K562 (cell line): ENCODE measurements at regions not wholly inside any gene's neighbourhood (a gene's known extent, or its start where the extent isn't known, plus 50 kb on each side); places are given as distances from the start of the nearest gene placed in this dataset.

Experiments used
- ATAC-seq: fragments of 200-7000 bp; cut with Tn5 transposase; 3 replicates; pipeline ENCODE4 v1.9.1; 2020; ENCODE audit warnings: moderate library complexity
- BruUV-seq: library from RNA; stranded (reverse); fragments of 400-500 nt; replicated peaks from 2 replicates; lab custom pipeline; 2021; lab: Mats Ljungman, UMichigan
- CTCF ChIA-PET: fragments of 300-600 bp; formaldehyde crosslinking; extraction: SDS; loops from one replicate; lab custom pipeline; 2021; ENCODE audit warnings: low intra/inter-chr PET ratio; lab: Yijun Ruan, JAX
- POLR2A ChIA-PET: fragments of 300-600, 350-650 bp; sonication (Branson Sonifier 250); formaldehyde crosslinking; extraction: SDS; loops from one replicate; lab custom pipeline; 2021; ENCODE audit warnings: antibody characterized with exemption, inconsistent platforms; lab: Yijun Ruan, JAX
- DNase-seq, 4 experiments: peaks; one replicate each; pipeline versions ENCODE4 v3.0.0 to v3.0.0-alpha.2; 2011 to 2018; ENCODE audit warnings: low spot score in 3 of 4, mixed read lengths in 3 of 4; ENCODE audit errors: extremely low read depth in 1 of 4
- FAIRE-seq: peaks from 2 replicates; lab custom pipeline; 2011; peaks lifted over from hg19 to GRCh38; lab: Jason Lieb, UNC
- H2AFZ ChIP-seq: 2 replicates; pipeline ENCODE4 v1.6.0; 2011; ENCODE audit warnings: low read depth, low read length, control low read depth, inconsistent platforms
- H3K27ac ChIP-seq: fragments of 200-600 bp; 3 replicates; pipeline ENCODE4 v1.8.0; 2011; ENCODE audit warnings: low read depth, mild to moderate bottlenecking, control low read depth, inconsistent platforms, low read length, moderate library complexity, mixed read lengths; ENCODE audit errors: extremely low read depth
- H3K27me3 ChIP-seq, 2 experiments: fragments of 300-600 bp in 1 of 2; 2 replicates in 1 of 2; 3 replicates in 1 of 2; pipeline versions ENCODE4 v1.6.0 to v1.8.0; 2011; ENCODE audit warnings: inconsistent platforms in 2 of 2, low read length in 2 of 2, mild to moderate bottlenecking in 1 of 2, mixed read lengths in 1 of 2, moderate library complexity in 1 of 2; ENCODE audit not compliant: control insufficient read depth in 2 of 2, insufficient read depth in 2 of 2
- H3K36me3 ChIP-seq: fragments of 300-600 bp; 3 replicates; pipeline ENCODE4 v1.8.0; 2011; ENCODE audit warnings: mild to moderate bottlenecking, low read length, inconsistent platforms; ENCODE audit not compliant: control insufficient read depth, insufficient read depth
- H3K4me1 ChIP-seq, 2 experiments: fragments of 200-600 bp in 1 of 2; replicated peaks in 1 of 2; 2 replicates in 1 of 2; 3 replicates in 1 of 2; pipeline versions ENCODE4 v1.5.1 to v1.8.0; 2011; ENCODE audit warnings: inconsistent platforms in 2 of 2, low read length in 2 of 2, mild to moderate bottlenecking in 1 of 2, mixed read lengths in 1 of 2, moderate library complexity in 1 of 2; ENCODE audit not compliant: control insufficient read depth in 2 of 2, insufficient read depth in 2 of 2
- H3K4me2 ChIP-seq: 2 replicates; pipeline ENCODE4 v1.6.1; 2011; ENCODE audit warnings: low read length, control low read depth, inconsistent platforms, mixed read lengths; ENCODE audit not compliant: insufficient read depth
- H3K4me3 ChIP-seq: fragments of 200-600 bp; sonication (generic), shearing (Covaris generic); 2 replicates; pipeline ENCODE4 v1.5.1; 2016; ENCODE audit warnings: control low read depth, inconsistent platforms
- H3K79me2 ChIP-seq: fragments of 200-600 bp; 3 replicates; pipeline ENCODE4 v1.8.0; 2011; ENCODE audit warnings: low read length, inconsistent platforms; ENCODE audit not compliant: control insufficient read depth, insufficient read depth
- H3K9ac ChIP-seq, 2 experiments: 2 replicates each; pipeline versions ENCODE4 v1.6.0 to v1.6.1; 2011; ENCODE audit warnings: low read depth in 2 of 2, low read length in 2 of 2, control low read depth in 1 of 2, inconsistent platforms in 1 of 2, mild to moderate bottlenecking in 1 of 2, mixed read lengths in 1 of 2; ENCODE audit not compliant: insufficient read depth in 1 of 2
- H3K9me1 ChIP-seq: one replicate; pipeline ENCODE4 v1.6.0; 2011; ENCODE audit warnings: inconsistent platforms, mild to moderate bottlenecking, low read length, moderate library complexity; ENCODE audit not compliant: control insufficient read depth, insufficient read depth
- H3K9me3 ChIP-seq: replicated peaks from 2 replicates; pipeline ENCODE4 v1.5.1; 2011; ENCODE audit warnings: low read depth, low read length, inconsistent platforms; ENCODE audit not compliant: control insufficient read depth, insufficient read depth
- H4K20me1 ChIP-seq: replicated peaks from 2 replicates; pipeline ENCODE4 v1.6.1; 2011; ENCODE audit warnings: low read length, inconsistent platforms, mixed read lengths; ENCODE audit not compliant: control insufficient read depth, insufficient read depth
- ASH1L ChIP-seq: fragments of 450-650 bp; IDR thresholded peaks from 2 replicates; pipeline ENCODE4 v1.6.1; 2018; ENCODE audit warnings: borderline replicate concordance, mild to moderate bottlenecking, low read depth; ENCODE audit not compliant: partially characterized antibody
- ELK3 ChIP-seq: fragments of 450-650 bp; formaldehyde crosslinking; IDR thresholded peaks from 2 replicates; pipeline ENCODE4 v1.4.0; 2020; ENCODE audit warnings: mild to moderate bottlenecking
- GTF2F1 ChIP-seq: IDR thresholded peaks from 2 replicates; pipeline ENCODE4 v1.6.1; 2011; ENCODE audit warnings: low read depth, low read length, improper control_type of control experiment
- HDAC6 ChIP-seq: IDR thresholded peaks from 2 replicates; pipeline ENCODE4 v1.6.1; 2012; ENCODE audit warnings: low read depth, mild to moderate bottlenecking, control low read depth, inconsistent platforms, low read length, moderate library complexity
- KDM1A ChIP-seq, 2 experiments: fragments of 450-650 bp; IDR thresholded peaks; 2 replicates each; pipeline ENCODE4 v1.6.1; 2016; ENCODE audit warnings: mild to moderate bottlenecking in 2 of 2
- MLLT1 ChIP-seq, 2 experiments: fragments of 450-650 bp; IDR thresholded peaks; 2 replicates each; pipeline ENCODE4 v1.6.1; 2016
- PTBP1 ChIP-seq: fragments of 200-400 bp; formaldehyde crosslinking; IDR thresholded peaks from 2 replicates; pipeline ENCODE4 v1.6.1; 2017; ENCODE audit warnings: low read depth, low read length
- PYGO2 ChIP-seq: fragments of 450-650 bp; IDR thresholded peaks from 2 replicates; pipeline ENCODE4 v1.6.1; 2016; ENCODE audit warnings: mild to moderate bottlenecking, missing genetic modification characterization, moderate library complexity, missing compliant biosample characterization
- SREBF1 ChIP-seq: fragments of 150-350 bp; IDR thresholded peaks from 2 replicates; pipeline ENCODE4 v1.6.1; 2014; ENCODE audit warnings: antibody characterized with exemption, low read depth, low read length, borderline replicate concordance
- STAG1 ChIP-seq: sonication (generic); formaldehyde crosslinking; IDR thresholded peaks from 2 replicates; pipeline ENCODE4 v1.5.0; 2020; ENCODE audit warnings: missing genetic modification reagents, borderline replicate concordance
- TAF9B ChIP-seq: fragments of 450-650 bp; IDR thresholded peaks from 2 replicates; pipeline ENCODE4 v1.6.1; 2018; ENCODE audit warnings: mild to moderate bottlenecking; ENCODE audit not compliant: partially characterized antibody
- TEAD2 ChIP-seq: fragments of 450-650 bp; IDR thresholded peaks from 2 replicates; pipeline ENCODE4 v1.6.1; 2016; ENCODE audit warnings: missing genetic modification characterization, control low read depth, missing compliant biosample characterization
- TFE3 ChIP-seq: fragments of 450-650 bp; formaldehyde crosslinking; IDR thresholded peaks from 2 replicates; pipeline ENCODE4 v1.4.0; 2020; ENCODE audit warnings: mild to moderate bottlenecking, mixed read lengths
- ZBTB2 ChIP-seq: fragments of 450-650 bp; IDR thresholded peaks from 2 replicates; pipeline ENCODE4 v1.6.1; 2016; ENCODE audit warnings: antibody characterized with exemption
- ZFP36 ChIP-seq: fragments of 150-350 bp; IDR thresholded peaks from 2 replicates; pipeline ENCODE4 v1.6.1; 2018; ENCODE audit warnings: low read length, low read depth; ENCODE audit not compliant: partially characterized antibody
- ZNF785 ChIP-seq: fragments of 250-450 bp; sonication (Bioruptor Pico); IDR thresholded peaks from 2 replicates; pipeline ENCODE4 v1.4.0; 2020; ENCODE audit warnings: mild to moderate bottlenecking
- WGBS: fragments of 100-300 bp; shearing (Covaris generic); methylation state at CpG from one replicate; pipeline ENCODE4 v1.1.6; 2016; ENCODE audit warnings: low coverage, mixed read lengths; ENCODE audit not compliant: insufficient coverage; ENCODE audit errors: missing lambda C conversion rate; 5-methylcytosine and 5-hydroxymethylcytosine counted together
- in situ Hi-C: fragments of 300-500 bp; cut with MboI; formaldehyde crosslinking; loops from 4 replicates; pipeline ENCODE4 v1.15.0; 2018; ENCODE audit warnings: inconsistent platforms, mixed read lengths
- intact Hi-C: fragments of 100-400 bp; cut with micrococcal nuclease; formaldehyde crosslinking; loops from 2 replicates; pipeline ENCODE4 v1.14.2; 2022

- in situ Hi-C loops = no loop called here
- ChIA-PET CTCF (no interaction called here), POLR2A (interaction anchor here (0.7 kb wide), 1 partner anchor 66 kb away, joined by 3 read pairs; no protein-coding TSS in a partner anchor)
- Histone ChIP-seq H3K4me2 (no peak overlapping the region), H2AFZ (no peak overlapping the region), H3K9me3 (no peaks in the 10 kb centered on the region), H3K27me3 (no peaks in the 10 kb centered on the region), H4K20me1 (no peaks in the 10 kb centered on the region), H3K4me1 (no peaks in the 10 kb centered on the region), H3K9me1 (no peaks in the 10 kb centered on the region), H3K36me3 (no peaks in the 10 kb centered on the region), H3K4me3 (no peak overlapping the region), H3K27ac (no peak overlapping the region), H3K79me2 (no peaks in the 10 kb centered on the region), H3K9ac (no peak overlapping the region)
- 0% methylated on average over 2 of the region's 2 CpGs for WGBS
- ATAC-seq (no peak), DNase-seq (no peak), FAIRE-seq (no peak)
- no TSS peak for BruUV-seq
- intact Hi-C loops = no loop called here
- TF ChIP-seq STAG1 = no peak
- TF ChIP-seq MLLT1 (IDR thresholded peaks at IDR 0.05) = no peak
- TF ChIP-seq TEAD2 = no peak
- no peak for TF ChIP-seq KDM1A (IDR thresholded peaks at IDR 0.05)
- no peak for TF ChIP-seq ASH1L
- no peak for TF ChIP-seq ZFP36
- TF ChIP-seq SREBF1 = no peak
- TF ChIP-seq PYGO2 (tag) = no peak
- TF ChIP-seq ELK3 (CRISPR knock-in tag) = no peak
- TF ChIP-seq HDAC6 = no peak
- no peak for TF ChIP-seq ZNF785 (CRISPR knock-in tag)
- TF ChIP-seq TFE3 (CRISPR knock-in tag) = no peak
- TF ChIP-seq GTF2F1 = no peak
- no peak for TF ChIP-seq TAF9B
- TF ChIP-seq ZBTB2 = no peak
- no peak for TF ChIP-seq PTBP1
Measured at GRCh38 chr7:40918701-40919271, 784.0 kb downstream of the SUGCT start.
